ENCODE measurements at regions not wholly inside any gene's neighbourhood (a gene's known extent, or its start where the extent isn't known, plus 50 kb on each side); places are given as distances from the start of the nearest gene placed in this dataset.
"Not testable (repeated sequence)": the region's sequence is repeated elsewhere in the genome, so short reads cannot be mapped to it uniquely, and the experiment has no call there.

GRCh38 chr6:134636186-134636799 is 313.6 kb downstream of the ALDH8A1 start:
- DNase-seq (ENCODE audit: low read depth), result peak; percentile 29

- DNase-seq (ENCODE audit: low read depth), result no peak
Observed at GRCh38 chr6:134634966-134635365, 314.9 kb downstream of the ALDH8A1 start.

GRCh38 chr6:134634466-134634865 is 315.4 kb downstream of the ALDH8A1 start:
- no peak for DNase-seq (ENCODE audit: low read depth)

- DNase-seq (ENCODE audit: low read depth), result not testable (repeated sequence)
Observed at GRCh38 chr6:134632982-134633940, 315.3 kb upstream of the SGK1 start.

- DNase-seq (ENCODE audit: low read depth), result no peak
Observed at GRCh38 chr6:134632024-134632423, 314.1 kb upstream of the SGK1 start.

GRCh38 chr6:134631398-134631924 is 313.5 kb upstream of the SGK1 start:
- no peak for DNase-seq (ENCODE audit: low read depth)

- no peak for DNase-seq (ENCODE audit: low read depth)
Observed at GRCh38 chr6:134630508-134631121, 312.7 kb upstream of the SGK1 start.

GRCh38 chr6:134628154-134628553 is 310.2 kb upstream of the SGK1 start:
- no peak for DNase-seq (ENCODE audit: low read depth)

- DNase-seq (ENCODE audit: low read depth), result no peak
Observed at GRCh38 chr6:134627707-134628106, 309.8 kb upstream of the SGK1 start.

GRCh38 chr6:134626589-134626988 is 308.7 kb upstream of the SGK1 start:
- DNase-seq (ENCODE audit: low read depth), result no peak

- DNase-seq (ENCODE audit: low read depth), result no peak
Observed at GRCh38 chr6:134626086-134626485, 308.2 kb upstream of the SGK1 start.

- DNase-seq (ENCODE audit: low read depth), result no peak
Observed at GRCh38 chr6:134624781-134625180, 306.9 kb upstream of the SGK1 start.

- DNase-seq (ENCODE audit: low read depth), result no peak
Observed at GRCh38 chr6:134623401-134623800, 305.5 kb upstream of the SGK1 start.

GRCh38 chr6:134622382-134623173 is 304.7 kb upstream of the SGK1 start:
- no peak for DNase-seq (ENCODE audit: low read depth)

GRCh38 chr6:134621858-134622257 is 303.9 kb upstream of the SGK1 start:
- DNase-seq (ENCODE audit: low read depth), result no peak

- no peak for DNase-seq (ENCODE audit: low read depth)
Observed at GRCh38 chr6:134619789-134620188, 301.9 kb upstream of the SGK1 start.

GRCh38 chr6:134619077-134619476 is 301.2 kb upstream of the SGK1 start:
- no peak for DNase-seq (ENCODE audit: low read depth)

GRCh38 chr6:134614606-134615485 is 296.9 kb upstream of the SGK1 start:
- DNase-seq (ENCODE audit: low read depth), result no peak

GRCh38 chr6:134612128-134612527 is 294.2 kb upstream of the SGK1 start:
- DNase-seq (ENCODE audit: low read depth), result not testable (repeated sequence)

- no peak for DNase-seq (ENCODE audit: low read depth)
Observed at GRCh38 chr6:134610411-134610810, 292.5 kb upstream of the SGK1 start.
